Stimulated activated CD4-positive, alpha-beta T cell treated with anti-CD3 and anti-CD28 coated beads, Interleukin-4, amount 100 ng/mL, for 4 hours (primary cell): ENCODE measurements at regions not wholly inside any gene's neighbourhood (a gene's known extent, or its start where the extent isn't known, plus 50 kb on each side); places are given as distances from the start of the nearest gene placed in this dataset.

Experiments used
- DNase-seq, 2 experiments: peaks; one replicate each; pipeline ENCODE4 v3.0.0-alpha.2; 2020

DNA sequence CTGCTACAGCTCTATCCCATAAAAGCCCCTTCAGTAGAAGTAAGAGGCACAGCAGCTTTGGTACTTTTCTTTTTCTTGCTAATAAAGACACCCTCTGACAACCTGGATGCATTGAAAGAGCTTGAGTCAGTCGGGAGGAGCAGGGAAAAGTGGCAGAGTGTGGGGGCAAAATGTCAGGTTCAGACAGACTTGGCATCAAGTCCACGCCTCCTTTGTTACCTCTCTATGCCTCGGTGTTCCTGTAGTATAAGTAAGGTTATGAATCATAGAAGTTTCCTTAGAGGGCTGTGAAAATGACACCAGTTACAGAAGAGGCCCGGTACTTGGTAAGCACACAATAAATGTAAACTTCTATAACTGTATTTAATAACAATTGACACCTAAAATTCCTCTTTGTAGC lies 133.9 kb downstream of the ESM1 start:
- no peak for DNase-seq

DNA sequence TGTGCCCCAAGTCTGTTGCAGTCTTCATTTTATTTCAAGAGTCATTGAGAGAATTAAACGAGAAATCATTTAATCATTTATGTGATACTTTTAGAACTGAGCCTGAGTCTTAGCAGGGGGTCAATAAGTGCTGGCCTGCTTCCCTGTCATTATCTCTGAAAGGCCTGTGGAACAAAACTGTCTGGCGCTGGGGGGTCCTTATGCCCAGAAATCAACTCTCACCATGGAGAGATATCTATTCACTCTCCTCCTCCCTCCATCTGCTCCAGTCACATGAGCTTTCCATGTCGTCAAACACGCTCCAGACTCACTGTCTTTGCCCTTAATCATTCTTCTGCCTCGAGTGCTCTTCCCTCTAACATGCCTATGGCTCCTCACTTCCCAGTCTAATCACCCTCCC lies 136.8 kb downstream of the ESM1 start:
- DNase-seq: no peak

DNA sequence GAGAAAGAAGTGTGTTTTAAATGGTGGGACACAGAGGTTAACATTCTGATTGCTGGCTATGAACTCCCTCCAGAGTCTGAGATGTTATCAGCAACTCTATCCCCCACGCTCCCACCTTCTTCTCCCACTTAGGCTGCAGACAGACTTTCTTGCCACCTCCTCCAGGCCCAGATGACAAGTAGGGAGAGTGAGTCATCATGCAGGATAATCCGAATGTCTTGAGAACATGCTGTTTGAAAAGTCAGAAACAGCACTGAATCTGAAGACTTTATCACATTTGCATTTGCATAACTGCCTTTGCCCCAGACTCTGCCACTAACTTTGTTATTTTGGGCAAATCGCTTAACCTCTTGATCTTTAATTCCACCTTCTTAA lies 139.8 kb downstream of the ESM1 start:
- DNase-seq: no peak

DNA sequence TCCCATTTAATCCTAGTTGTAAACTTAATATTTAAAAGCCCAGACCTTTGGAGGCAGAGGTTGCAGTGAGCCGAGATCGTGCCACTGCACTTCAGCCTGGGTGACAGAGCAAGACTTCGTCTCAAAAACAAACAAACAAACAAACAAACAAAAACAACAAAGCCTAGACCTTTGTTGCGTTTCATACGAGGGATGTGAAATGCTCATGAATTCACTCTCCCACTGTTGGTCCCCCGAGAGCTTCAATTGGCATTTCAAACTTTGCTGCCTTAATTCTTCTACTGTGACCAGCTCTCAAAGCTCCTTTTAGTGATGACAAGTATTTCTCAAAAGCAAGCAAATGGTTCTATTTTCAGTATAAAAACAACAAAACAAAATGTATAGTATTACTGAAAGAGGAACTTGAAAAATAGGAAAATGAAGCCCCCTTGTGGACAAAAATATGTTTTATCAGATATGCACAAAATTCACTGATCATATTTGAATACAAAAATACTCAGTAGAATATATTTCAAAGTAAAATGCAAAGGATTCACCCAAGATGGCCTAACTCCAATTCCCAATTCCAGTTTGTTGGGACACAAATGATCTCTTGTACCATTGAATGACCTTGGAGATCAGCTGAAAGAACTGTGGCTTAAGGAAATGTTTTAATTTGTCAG lies 140.4 kb downstream of the ESM1 start:
- DNase-seq: no peak

DNA sequence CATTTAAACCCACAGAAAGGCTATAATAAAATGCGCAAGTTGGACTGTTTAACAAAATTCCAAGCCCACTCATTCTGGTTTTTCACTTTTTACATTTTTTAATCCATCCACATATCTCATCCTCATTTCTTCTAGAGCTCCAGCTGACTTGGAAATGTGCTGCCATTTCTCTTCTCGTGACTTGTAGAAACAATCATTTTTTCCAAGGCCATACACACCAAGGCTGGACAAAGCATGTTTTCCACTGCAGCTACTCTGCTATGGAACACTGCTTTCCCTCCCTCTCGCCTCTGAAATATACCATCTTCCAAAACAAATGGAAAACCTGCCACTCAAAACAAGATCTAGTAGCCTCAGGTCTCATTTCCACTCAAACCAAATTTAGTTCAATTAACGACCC lies 141.1 kb downstream of the ESM1 start:
- no peak for DNase-seq

DNA sequence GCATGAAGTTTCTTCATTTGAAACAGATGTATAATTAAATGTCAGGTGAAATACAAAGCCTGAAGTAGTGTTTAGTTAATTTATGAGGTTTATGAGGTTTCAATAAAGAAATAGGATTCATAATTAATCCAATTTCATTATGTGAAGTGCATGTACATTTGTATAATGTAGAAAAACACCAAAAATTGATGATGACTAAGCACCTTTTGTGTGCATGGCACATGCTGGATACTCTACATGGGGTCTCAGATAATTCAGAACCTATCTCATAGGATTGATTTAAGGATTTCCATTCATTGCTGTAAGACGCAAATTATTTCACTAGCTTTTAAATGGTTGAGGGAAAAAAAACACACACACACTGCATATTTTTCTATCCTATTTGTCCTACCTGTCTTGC lies 143.9 kb downstream of the ESM1 start:
- no peak for DNase-seq

DNA sequence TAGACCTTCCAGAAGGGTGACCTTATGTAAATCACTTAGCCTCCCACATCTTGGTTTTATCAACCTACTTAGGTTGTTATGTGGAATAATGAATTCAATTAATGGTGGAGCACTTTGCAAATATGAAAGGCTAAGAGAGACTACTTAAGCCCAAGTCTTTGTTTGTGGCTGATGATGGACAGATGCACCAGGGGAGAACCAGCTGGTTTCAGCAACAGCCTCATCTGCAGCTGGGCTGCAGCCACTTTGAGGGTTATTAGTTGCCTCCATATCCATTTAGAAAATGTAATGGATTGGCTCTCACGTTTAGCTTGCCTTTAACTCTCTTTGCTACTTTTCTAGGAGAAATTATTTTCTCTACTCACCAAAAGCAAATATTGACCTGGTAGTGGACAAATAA lies 146.6 kb downstream of the ESM1 start:
- DNase-seq: no peak

DNA sequence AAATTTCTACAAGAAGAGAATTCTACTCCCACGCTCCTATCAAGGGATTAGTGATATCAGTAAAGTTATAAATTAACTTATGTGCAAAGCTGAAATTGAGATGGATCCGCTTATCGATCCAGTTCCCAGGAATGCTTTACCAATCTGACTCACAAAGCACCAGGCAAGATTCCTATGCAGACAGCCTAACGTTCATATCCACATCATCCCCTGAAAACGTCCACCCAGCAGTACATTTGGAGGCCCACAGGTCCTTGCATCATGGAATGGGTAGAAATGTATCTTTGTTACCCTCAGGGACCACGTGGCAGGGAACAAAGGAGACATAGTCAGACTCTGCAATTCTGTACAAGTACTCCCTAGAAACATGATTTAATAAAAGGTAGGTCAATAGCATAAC lies 147.4 kb downstream of the ESM1 start:
- DNase-seq: no peak

DNA sequence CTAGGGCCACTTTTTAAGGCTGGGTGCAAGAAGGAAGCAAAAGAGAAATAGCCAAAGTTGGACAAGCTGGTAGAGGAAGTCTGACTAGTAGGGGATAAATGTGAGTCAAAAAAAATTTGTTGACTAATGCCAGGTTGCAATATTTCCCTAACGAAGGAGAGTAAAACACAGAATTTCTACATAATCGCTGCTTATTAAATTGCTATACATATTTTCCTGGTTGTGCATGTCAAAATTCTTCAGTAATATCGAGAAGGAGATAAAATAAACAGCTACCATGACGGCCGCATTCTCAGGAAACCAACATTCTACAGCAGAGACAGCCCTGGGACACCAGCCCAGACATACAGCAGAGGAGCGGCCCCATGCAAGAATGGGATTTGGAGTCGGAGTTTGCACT lies 148.3 kb downstream of the ESM1 start:
- no peak for DNase-seq

DNA sequence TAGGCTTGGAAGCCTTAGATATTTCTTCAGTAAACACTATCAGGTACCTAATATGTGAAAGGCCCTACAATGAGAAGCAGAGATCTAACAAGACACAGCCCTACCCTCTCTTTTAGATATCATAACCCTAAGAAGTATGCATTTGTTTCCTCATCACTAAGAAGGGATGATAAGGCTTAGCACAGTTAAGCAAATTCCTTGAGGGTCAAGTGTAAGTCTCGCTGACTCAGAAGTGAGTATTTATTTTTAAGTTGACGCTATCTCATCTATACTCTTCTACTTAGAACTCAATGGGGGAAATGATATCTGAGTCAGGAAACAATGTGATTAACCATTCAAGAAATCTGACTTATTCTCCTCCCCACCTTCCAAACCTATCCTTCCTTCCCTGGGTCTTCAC lies 149.7 kb downstream of the ESM1 start:
- DNase-seq: no peak

DNA sequence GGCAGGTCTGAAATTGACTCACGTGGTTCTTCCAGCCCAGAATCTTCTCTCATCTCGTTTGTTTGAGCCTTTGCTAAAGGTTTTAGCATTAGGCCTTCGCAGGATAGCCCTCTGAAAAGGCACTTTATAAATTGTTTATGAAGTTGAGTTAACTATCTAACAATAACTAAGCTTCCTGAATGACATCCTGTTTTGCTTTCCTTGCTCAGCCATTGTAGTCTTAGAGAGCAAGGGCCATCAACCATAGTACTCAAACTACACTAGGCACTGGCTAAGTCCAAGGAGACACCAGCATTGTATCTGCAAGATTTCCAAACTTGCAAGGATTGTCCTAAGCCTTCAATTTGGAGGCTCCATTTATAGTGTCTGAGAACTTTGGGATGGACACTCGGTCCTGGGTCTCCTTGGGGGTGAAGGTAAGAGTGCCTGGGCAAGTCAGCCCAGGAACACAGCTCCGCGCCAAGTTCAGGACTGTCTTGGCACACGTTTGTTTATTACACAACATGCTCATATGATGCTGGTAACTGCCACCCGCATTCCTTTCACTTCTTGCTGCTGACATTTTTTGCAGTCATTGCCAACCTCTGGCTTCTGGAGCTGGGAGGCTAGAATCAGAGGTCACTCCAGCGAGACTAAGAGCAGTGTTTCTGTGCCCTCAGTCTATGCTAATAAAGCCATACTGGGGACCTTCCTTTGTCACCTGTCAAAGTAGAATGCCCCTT lies 151.1 kb downstream of the ESM1 start:
- DNase-seq: no peak

DNA sequence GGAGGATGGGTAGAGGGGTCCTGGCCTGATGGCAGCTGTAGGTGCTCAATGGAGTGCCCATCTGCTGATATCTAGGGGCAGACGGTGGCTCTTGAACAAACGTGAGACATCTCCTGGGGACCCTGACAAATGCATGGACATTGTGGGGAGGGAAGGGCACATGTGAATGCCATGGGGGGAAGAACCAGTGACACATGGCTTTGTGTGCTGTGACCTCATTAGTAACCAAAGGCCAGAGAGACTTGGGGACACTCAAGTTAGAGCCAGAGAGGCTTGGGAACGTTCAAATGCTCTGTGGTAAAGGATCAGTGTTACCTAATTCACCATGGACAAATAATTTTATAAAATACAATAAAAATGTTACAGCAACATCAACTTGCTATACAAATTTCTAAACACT lies 151.8 kb downstream of the ESM1 start:
- no peak for DNase-seq

DNA sequence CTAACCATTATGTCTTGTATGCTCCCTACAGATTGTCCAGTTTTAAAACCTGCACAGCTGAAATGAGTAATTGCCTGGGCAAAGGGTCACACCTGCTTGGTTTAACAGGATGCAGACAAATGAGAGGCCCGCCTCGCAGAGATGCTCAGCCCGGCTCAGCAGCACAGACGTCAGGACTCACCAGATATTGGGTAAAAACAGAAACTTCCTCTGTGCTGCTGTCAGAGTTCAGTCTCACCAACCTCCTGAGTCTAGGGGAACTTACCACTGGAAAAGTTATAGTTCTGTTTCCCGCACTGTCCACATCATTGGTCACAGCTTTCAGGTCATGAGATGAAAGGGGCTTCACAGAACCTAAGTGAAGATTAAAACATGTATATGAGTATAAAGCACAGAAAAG lies 152.5 kb downstream of the ESM1 start:
- DNase-seq: no peak

DNA sequence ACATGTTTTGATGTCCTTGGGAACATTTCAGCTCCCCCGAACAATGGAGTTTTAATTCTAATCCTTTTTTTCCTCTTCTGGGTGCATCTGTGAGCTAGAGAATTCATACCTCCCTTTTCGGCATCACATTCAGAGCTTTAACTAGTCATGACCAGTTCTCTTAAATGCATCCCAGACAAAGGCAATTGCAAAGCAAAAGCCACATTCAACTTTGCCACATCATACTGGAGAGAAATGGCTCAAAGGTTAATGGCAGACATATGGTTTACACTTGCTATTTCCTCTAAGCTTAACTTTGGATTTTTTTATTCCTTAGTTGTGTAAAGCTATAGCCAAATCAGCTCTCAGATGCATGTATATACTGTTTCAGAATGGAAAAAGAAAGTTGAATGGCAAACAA lies 153.3 kb downstream of the ESM1 start:
- no peak for DNase-seq

DNA sequence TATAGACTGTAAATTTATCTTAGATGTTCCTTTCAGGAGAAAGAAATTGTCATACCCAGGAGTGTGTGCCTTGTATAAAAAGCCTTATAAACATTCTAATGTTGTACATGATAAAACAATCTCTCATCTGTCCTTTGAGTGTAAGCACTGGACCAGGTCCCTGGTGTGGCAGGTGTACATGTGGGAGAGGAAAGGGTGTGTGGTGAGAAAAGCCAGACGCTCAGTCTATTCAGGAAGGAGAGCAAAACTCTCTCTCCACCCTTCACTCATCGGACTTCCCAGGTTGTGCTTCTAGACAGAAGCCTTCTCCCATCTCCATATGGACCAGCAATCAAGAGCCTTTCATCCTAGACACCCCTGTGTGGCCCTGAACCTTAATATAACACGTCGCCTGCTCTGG lies 154.2 kb downstream of the ESM1 start:
- no peak for DNase-seq

DNA sequence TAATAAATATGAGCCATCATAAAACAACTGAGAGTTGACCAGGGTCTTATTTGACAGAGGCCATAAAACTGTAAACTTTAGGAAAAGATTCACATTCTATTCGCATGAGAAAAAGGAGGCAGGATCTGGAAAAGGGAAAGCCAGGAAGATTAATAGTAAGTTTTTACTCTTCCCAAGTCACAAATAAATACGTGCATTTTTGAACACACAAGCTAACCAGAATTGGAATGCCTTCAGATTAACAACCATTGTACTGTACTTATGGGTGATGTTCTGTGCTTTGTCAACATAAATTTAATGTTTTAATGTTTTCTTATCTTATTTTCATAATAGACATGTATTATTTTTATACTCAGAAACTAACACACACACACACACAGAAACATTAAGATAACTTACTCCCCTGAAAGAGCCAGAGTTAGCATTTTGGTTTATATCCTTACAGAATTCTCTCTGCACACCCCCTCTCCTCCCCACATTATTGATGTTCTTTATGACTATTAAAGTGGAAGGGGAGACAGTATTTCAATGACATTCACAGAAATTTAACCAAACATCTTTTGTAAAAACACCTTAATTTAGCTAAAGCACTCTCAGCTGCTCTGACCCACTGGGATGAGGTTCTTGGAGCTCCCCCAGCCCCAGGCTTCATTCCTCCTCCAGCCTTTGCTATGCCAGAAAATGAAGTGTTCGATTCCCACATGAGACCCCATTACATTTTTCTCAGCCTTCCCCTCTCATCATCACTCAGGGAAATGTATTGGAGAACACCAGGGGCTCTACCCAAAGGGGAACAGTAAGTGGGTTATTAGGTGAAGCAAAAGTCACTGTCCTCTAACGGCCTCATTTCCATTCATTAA lies 155.5 kb downstream of the ESM1 start:
- DNase-seq: no peak

DNA sequence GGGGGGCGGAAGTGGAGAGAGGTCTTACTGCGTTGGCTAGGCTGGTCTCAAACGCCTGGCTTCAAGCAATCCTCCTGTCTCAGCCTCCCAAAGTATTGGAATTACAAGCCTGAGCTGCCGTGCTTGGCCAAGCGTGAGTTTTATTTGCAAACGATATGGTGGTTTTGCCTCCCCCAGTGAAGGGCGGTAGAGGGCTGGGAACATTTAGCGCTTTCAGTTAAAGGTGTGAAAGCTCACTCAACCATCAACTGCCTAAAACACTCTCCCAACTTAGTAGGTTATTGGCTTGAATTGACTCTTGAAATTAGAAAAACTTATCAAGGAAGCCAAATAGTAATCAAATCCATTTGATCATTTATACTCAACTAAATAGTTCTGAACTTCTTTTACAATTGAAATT lies 156.3 kb downstream of the ESM1 start:
- no peak for DNase-seq

DNA sequence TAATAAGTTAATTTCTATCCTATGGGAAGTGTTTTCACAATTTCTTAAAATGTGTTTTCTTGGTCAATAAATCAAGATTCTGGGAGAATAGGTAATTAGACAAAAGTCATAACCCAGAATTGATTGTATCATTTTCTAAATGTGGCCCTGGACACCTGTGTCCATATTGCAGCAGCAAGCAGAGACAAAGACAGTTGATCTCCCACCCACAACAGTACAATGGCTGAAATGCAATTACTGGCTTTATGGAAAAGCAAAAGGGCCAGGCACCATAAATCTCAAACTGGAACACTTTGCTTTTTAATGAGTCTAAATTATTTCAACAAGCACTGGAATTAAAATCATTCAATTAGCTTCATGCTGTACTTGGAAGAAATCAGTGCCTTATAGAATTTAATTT lies 157.2 kb downstream of the ESM1 start:
- DNase-seq: no peak

DNA sequence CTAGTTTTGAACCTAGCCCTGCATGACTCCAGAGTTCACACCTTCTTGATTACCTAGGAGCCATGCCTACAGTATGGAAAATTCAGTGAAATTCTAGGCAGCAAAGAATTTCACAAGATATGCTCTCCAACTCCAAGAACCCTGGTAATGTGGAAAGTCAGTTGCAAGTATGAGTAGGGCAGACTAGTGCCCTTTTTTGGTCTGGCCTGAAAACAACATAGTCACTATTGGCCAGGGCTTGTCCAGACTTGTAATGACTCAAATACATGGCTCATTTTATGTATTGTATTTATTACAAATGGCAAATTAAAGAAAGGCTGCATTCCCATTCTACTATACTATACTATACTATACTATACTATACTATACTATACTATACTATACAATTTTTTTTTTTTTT lies 160.4 kb downstream of the ESM1 start:
- no peak for DNase-seq

DNA sequence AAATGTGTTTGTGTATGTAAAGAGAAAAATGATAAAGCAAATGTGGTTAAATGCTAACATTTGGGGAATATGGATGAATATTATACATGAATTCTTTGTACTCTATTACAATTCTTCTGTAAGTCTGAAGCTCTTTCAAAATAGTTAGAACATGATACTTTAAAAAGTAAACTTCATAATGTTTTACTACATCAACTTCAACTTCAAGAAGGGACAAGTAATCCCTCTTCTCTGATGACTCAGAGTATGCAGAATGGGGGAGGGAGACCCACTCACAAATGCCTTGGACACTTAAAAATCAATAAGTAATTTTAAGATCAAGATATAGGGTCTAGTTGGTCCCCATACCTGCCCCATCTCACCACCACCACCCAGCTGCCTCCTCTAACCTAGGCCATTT lies 162.4 kb downstream of the ESM1 start:
- no peak for DNase-seq

DNA sequence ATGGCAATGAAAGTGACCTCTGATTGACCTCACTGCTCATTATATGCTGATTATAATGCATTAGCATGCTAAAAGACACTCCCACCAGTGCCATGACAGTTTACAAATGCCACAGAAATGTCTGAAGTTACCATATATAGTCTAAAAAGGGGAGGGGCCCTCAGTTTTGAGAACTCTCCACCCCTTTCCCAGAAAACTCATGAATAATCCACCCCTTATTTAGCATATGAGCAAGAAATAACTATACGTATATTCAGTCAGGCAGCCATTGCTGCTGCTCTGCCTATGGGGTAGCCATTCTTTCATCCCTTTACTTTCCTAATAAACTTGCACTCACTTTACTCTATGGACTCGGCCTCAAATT lies 163.1 kb downstream of the ESM1 start:
- no peak for DNase-seq

DNA sequence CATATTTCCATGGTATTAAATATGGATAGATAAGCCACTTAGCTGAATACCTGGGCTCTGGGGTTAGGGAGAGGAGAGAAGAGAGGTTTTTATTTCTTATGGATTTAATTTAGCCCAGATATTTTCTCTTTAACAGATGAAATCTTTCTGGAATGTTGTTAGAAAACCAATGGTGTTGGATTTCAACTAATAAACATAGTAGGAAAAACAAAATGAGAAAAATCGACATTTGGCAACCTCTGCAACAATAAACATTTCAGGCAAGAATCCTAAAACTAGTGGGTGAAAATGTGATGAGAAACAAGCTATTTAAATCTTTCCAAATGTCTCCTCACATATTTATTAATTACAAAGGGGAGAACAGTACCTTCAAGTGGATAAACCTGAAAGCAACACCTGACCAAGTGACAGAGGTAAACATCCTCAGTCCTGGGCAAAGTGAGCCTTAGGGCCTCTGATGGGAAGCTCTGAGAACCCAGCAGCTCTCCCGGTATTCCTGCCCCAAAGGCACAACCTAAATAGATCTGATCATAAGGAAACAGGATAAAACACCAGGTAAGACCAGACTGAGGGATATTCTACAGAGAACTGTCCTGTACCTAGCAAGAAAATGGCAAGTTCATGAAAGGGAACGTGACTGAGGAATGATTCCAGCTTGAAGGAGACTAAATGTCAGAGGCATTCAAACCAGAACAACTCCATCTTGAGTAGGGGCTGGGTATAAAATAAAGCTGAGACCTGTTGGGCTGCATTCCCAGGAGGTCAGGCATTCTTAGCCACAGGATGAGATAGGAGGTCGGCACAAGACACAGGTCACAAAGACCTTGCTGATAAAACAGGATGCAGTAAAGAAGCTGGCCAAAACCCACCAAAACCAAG lies 163.7 kb downstream of the ESM1 start:
- DNase-seq: no peak
